K562 (cell line): ENCODE measurements at regions not wholly inside any gene's neighbourhood (a gene's known extent, or its start where the extent isn't known, plus 50 kb on each side); places are given as distances from the start of the nearest gene placed in this dataset.

ENCODE experiments used
- ATAC-seq: fragments of 200-7000 bp; cut with Tn5 transposase; 3 replicates; pipeline ENCODE4 v1.9.1; 2020; ENCODE audit warnings: moderate library complexity
- BruUV-seq: library from RNA; stranded (reverse); fragments of 400-500 nt; replicated peaks from 2 replicates; lab custom pipeline; 2021; lab: Mats Ljungman, UMichigan
- CTCF ChIA-PET: fragments of 300-600 bp; formaldehyde crosslinking; extraction: SDS; loops from one replicate; lab custom pipeline; 2021; ENCODE audit warnings: low intra/inter-chr PET ratio; lab: Yijun Ruan, JAX
- POLR2A ChIA-PET: fragments of 300-600, 350-650 bp; sonication (Branson Sonifier 250); formaldehyde crosslinking; extraction: SDS; loops from one replicate; lab custom pipeline; 2021; ENCODE audit warnings: antibody characterized with exemption, inconsistent platforms; lab: Yijun Ruan, JAX
- DNase-seq, 4 experiments: peaks; one replicate each; pipeline versions ENCODE4 v3.0.0 to v3.0.0-alpha.2; 2011 to 2018; ENCODE audit warnings: low spot score in 3 of 4, mixed read lengths in 3 of 4; ENCODE audit errors: extremely low read depth in 1 of 4
- FAIRE-seq: peaks from 2 replicates; lab custom pipeline; 2011; peaks lifted over from hg19 to GRCh38; lab: Jason Lieb, UNC
- H2AFZ ChIP-seq: 2 replicates; pipeline ENCODE4 v1.6.0; 2011; ENCODE audit warnings: low read depth, low read length, control low read depth, inconsistent platforms
- H3K27ac ChIP-seq: fragments of 200-600 bp; 3 replicates; pipeline ENCODE4 v1.8.0; 2011; ENCODE audit warnings: low read depth, mild to moderate bottlenecking, control low read depth, inconsistent platforms, low read length, moderate library complexity, mixed read lengths; ENCODE audit errors: extremely low read depth
- H3K27me3 ChIP-seq, 2 experiments: fragments of 300-600 bp in 1 of 2; 2 replicates in 1 of 2; 3 replicates in 1 of 2; pipeline versions ENCODE4 v1.6.0 to v1.8.0; 2011; ENCODE audit warnings: inconsistent platforms in 2 of 2, low read length in 2 of 2, mild to moderate bottlenecking in 1 of 2, mixed read lengths in 1 of 2, moderate library complexity in 1 of 2; ENCODE audit not compliant: control insufficient read depth in 2 of 2, insufficient read depth in 2 of 2
- H3K36me3 ChIP-seq: fragments of 300-600 bp; 3 replicates; pipeline ENCODE4 v1.8.0; 2011; ENCODE audit warnings: mild to moderate bottlenecking, low read length, inconsistent platforms; ENCODE audit not compliant: control insufficient read depth, insufficient read depth
- H3K4me1 ChIP-seq, 2 experiments: fragments of 200-600 bp in 1 of 2; replicated peaks in 1 of 2; 2 replicates in 1 of 2; 3 replicates in 1 of 2; pipeline versions ENCODE4 v1.5.1 to v1.8.0; 2011; ENCODE audit warnings: inconsistent platforms in 2 of 2, low read length in 2 of 2, mild to moderate bottlenecking in 1 of 2, mixed read lengths in 1 of 2, moderate library complexity in 1 of 2; ENCODE audit not compliant: control insufficient read depth in 2 of 2, insufficient read depth in 2 of 2
- H3K4me2 ChIP-seq: 2 replicates; pipeline ENCODE4 v1.6.1; 2011; ENCODE audit warnings: low read length, control low read depth, inconsistent platforms, mixed read lengths; ENCODE audit not compliant: insufficient read depth
- H3K4me3 ChIP-seq: fragments of 200-600 bp; sonication (generic), shearing (Covaris generic); 2 replicates; pipeline ENCODE4 v1.5.1; 2016; ENCODE audit warnings: control low read depth, inconsistent platforms
- H3K79me2 ChIP-seq: fragments of 200-600 bp; 3 replicates; pipeline ENCODE4 v1.8.0; 2011; ENCODE audit warnings: low read length, inconsistent platforms; ENCODE audit not compliant: control insufficient read depth, insufficient read depth
- H3K9ac ChIP-seq, 2 experiments: 2 replicates each; pipeline versions ENCODE4 v1.6.0 to v1.6.1; 2011; ENCODE audit warnings: low read depth in 2 of 2, low read length in 2 of 2, control low read depth in 1 of 2, inconsistent platforms in 1 of 2, mild to moderate bottlenecking in 1 of 2, mixed read lengths in 1 of 2; ENCODE audit not compliant: insufficient read depth in 1 of 2
- H3K9me1 ChIP-seq: one replicate; pipeline ENCODE4 v1.6.0; 2011; ENCODE audit warnings: inconsistent platforms, mild to moderate bottlenecking, low read length, moderate library complexity; ENCODE audit not compliant: control insufficient read depth, insufficient read depth
- H3K9me3 ChIP-seq: replicated peaks from 2 replicates; pipeline ENCODE4 v1.5.1; 2011; ENCODE audit warnings: low read depth, low read length, inconsistent platforms; ENCODE audit not compliant: control insufficient read depth, insufficient read depth
- H4K20me1 ChIP-seq: replicated peaks from 2 replicates; pipeline ENCODE4 v1.6.1; 2011; ENCODE audit warnings: low read length, inconsistent platforms, mixed read lengths; ENCODE audit not compliant: control insufficient read depth, insufficient read depth
- ARHGAP35 ChIP-seq: fragments of 450-650 bp; IDR thresholded peaks from 2 replicates; pipeline ENCODE4 v1.6.1; 2018; ENCODE audit not compliant: partially characterized antibody
- RFX1 ChIP-seq: fragments of 450-650 bp; IDR thresholded peaks from 2 replicates; pipeline ENCODE4 v1.6.1; 2016; ENCODE audit warnings: mild to moderate bottlenecking, moderate library complexity
- SNIP1 ChIP-seq: fragments of 450-650 bp; IDR thresholded peaks from 2 replicates; pipeline ENCODE4 v1.7.1; 2017; ENCODE audit warnings: low read depth, mild to moderate bottlenecking
- ZC3H8 ChIP-seq: fragments of 450-650 bp; IDR thresholded peaks from 2 replicates; pipeline ENCODE4 v1.6.1; 2017
- ZNF512 ChIP-seq: IDR thresholded peaks from 2 replicates; pipeline ENCODE4 v1.6.1; 2016; ENCODE audit warnings: missing genetic modification characterization, missing compliant biosample characterization
- WGBS: fragments of 100-300 bp; shearing (Covaris generic); methylation state at CpG from one replicate; pipeline ENCODE4 v1.1.6; 2016; ENCODE audit warnings: low coverage, mixed read lengths; ENCODE audit not compliant: insufficient coverage; ENCODE audit errors: missing lambda C conversion rate; 5-methylcytosine and 5-hydroxymethylcytosine counted together
- in situ Hi-C: fragments of 300-500 bp; cut with MboI; formaldehyde crosslinking; loops from 4 replicates; pipeline ENCODE4 v1.15.0; 2018; ENCODE audit warnings: inconsistent platforms, mixed read lengths
- intact Hi-C: fragments of 100-400 bp; cut with micrococcal nuclease; formaldehyde crosslinking; loops from 2 replicates; pipeline ENCODE4 v1.14.2; 2022

- 14% methylated on average over 6 of the region's 6 CpGs for whole genome bisulfite sequencing
Observed at GRCh38 chr2:126986631-126987187, 88.0 kb downstream of the TEX51 start.

GRCh38 chr2:126988482-126988881, 89.8 kb downstream of the TEX51 start:
- no peak for FAIRE-seq
- Histone ChIP-seq H3K27me3 (peaks cover 0 to 19% of the 10 kb centered on the region in 2 experiments; a peak in 3 of 5 replicates), H3K9ac (no peak overlapping the region), H3K9me3 (no peaks in the 10 kb centered on the region), H3K4me2 (no peak overlapping the region), H3K4me1 (peaks cover 6 to 16% of the 10 kb centered on the region in 2 experiments; a peak in 4 of 5 replicates), H3K36me3 (no peaks in the 10 kb centered on the region), H3K4me3 (no peak overlapping the region), H3K27ac (no peak overlapping the region), H2AFZ (no peak overlapping the region), H3K79me2 (no peaks in the 10 kb centered on the region), H4K20me1 (peaks cover 6% of the 10 kb centered on the region; the same call in 1 of the 2 replicates), H3K9me1 (no peaks in the 10 kb centered on the region)
- no peak for ATAC-seq
- WGBS: 0% methylated on average over 4 of the region's 4 CpGs
- no TSS peak for BruUV-seq
- DNase-seq: no peak
- in situ Hi-C loops (no loop called here), intact Hi-C loops (no loop called here)
- ChIA-PET CTCF (no interaction called here), POLR2A (no interaction called here)
- TF ChIP-seq SNIP1: no peak
- TF ChIP-seq ZNF512: peak; percentile 79; the same call in 1 of the 2 replicates

More at GRCh38 chr2:126986631-126987187, 88.0 kb downstream of the TEX51 start:
- FAIRE-seq: no peak
- Histone ChIP-seq H3K9me3 (no peaks in the 10 kb centered on the region), H2AFZ (no peak overlapping the region), H3K4me3 (no peak overlapping the region), H3K4me2 (no peak overlapping the region)
- no TSS peak for BruUV-seq
- TF ChIP-seq ARHGAP35 (no peak), ZC3H8 (no peak), RFX1 (peak; percentile 41)
- TF ChIP-seq, all 486 proteins: peak for 1
- Histone ChIP-seq H3K36me3 (no peaks in the 10 kb centered on the region), H3K27me3 (peaks cover 0 to 20% of the 10 kb centered on the region in 2 experiments; a peak in 3 of 5 replicates), H3K79me2 (no peaks in the 10 kb centered on the region), H3K9ac (no peak overlapping the region), H3K9me1 (no peaks in the 10 kb centered on the region), H4K20me1 (peaks cover 6% of the 10 kb centered on the region; the same call in 1 of the 2 replicates), H3K4me1 (peaks cover 1 to 16% of the 10 kb centered on the region in 2 experiments; a peak in 4 of 5 replicates), H3K27ac (no peak overlapping the region)
- no peak for ATAC-seq
- intact Hi-C loops: no loop called here
- ChIA-PET POLR2A (interaction anchor here (1.1 to 1.3 kb wide), 2 partner anchors 10 to 15 kb away, joined by 3 to 4 read pairs; no protein-coding TSS in a partner anchor), CTCF (no interaction called here)
- in situ Hi-C loops: no loop called here
- no peak for DNase-seq
